ENCODE measurements at regions not wholly inside any gene's neighbourhood (a gene's known extent, or its start where the extent isn't known, plus 50 kb on each side); places are given as distances from the start of the nearest gene placed in this dataset.
"Not testable (repeated sequence)": the region's sequence is repeated elsewhere in the genome, so short reads cannot be mapped to it uniquely, and the experiment has no call there.

GRCh38 chr4:95949136-95949765, 109.4 kb downstream of the PDHA2 start:
- intact Hi-C loops (cut with micrococcal nuclease; ENCODE audit: unreplicated experiment) = no loop called here
- no peak for TF ChIP-seq CTCF (conservative IDR thresholded peaks at IDR 0.05; ENCODE audit: low read depth, low read length)
- TF ChIP-seq EZH2 (IDR thresholded peaks at IDR 0.05; ENCODE audit: borderline replicate concordance, low read depth, low read length, poor library complexity, severe bottlenecking) = no peak
- ChIA-PET POLR2A (ENCODE audit: low non-redundant PET) (no interaction called here), CTCF (no interaction called here)
- H3K27ac ChIP-seq (ENCODE audit: low read depth, low read length, poor library complexity, severe bottlenecking) = no peak overlapping the region
- DNase-seq (ENCODE audit: low spot score) = peak; percentile 17
- H3K36me3 ChIP-seq (ENCODE audit: insufficient read depth, low read length, poor library complexity, severe bottlenecking) = no peaks in the 10 kb centered on the region
- no peaks in the 10 kb centered on the region for H3K27me3 ChIP-seq (replicated peaks; ENCODE audit: insufficient read depth, low read depth, low read length, poor library complexity)
- no peaks in the 10 kb centered on the region for H3K9me3 ChIP-seq (ENCODE audit: low read depth, low read length, poor library complexity, severe bottlenecking)
- BruUV-seq (replicated peaks) = no TSS peak
- H3K4me3 ChIP-seq (ENCODE audit: low read depth, low read length, poor library complexity, severe bottlenecking) = no peak overlapping the region
- no peaks in the 10 kb centered on the region for H3K4me1 ChIP-seq (ENCODE audit: insufficient read depth, low read length, poor library complexity, severe bottlenecking)

GRCh38 chr4:95949808-95950207, 109.9 kb downstream of the PDHA2 start:
- Histone ChIP-seq H3K36me3 (ENCODE audit: insufficient read depth, low read length, poor library complexity, severe bottlenecking) (no peaks in the 10 kb centered on the region), H3K4me3 (ENCODE audit: low read depth, low read length, poor library complexity, severe bottlenecking) (no peak overlapping the region), H3K4me1 (ENCODE audit: insufficient read depth, low read length, poor library complexity, severe bottlenecking) (no peaks in the 10 kb centered on the region), H3K9me3 (ENCODE audit: low read depth, low read length, poor library complexity, severe bottlenecking) (no peaks in the 10 kb centered on the region), H3K27me3 (replicated peaks; ENCODE audit: insufficient read depth, low read depth, low read length, poor library complexity) (no peaks in the 10 kb centered on the region), H3K27ac (ENCODE audit: low read depth, low read length, poor library complexity, severe bottlenecking) (no peak overlapping the region)
- CTCF ChIA-PET = no interaction called here
- BruUV-seq (replicated peaks) = no TSS peak
- no peak for TF ChIP-seq CTCF (conservative IDR thresholded peaks at IDR 0.05; ENCODE audit: low read depth, low read length)
- no peak for TF ChIP-seq EZH2 (IDR thresholded peaks at IDR 0.05; ENCODE audit: borderline replicate concordance, low read depth, low read length, poor library complexity, severe bottlenecking)
- DNase-seq (ENCODE audit: low spot score) = no peak
- POLR2A ChIA-PET (ENCODE audit: low non-redundant PET) = no interaction called here
- intact Hi-C loops (cut with micrococcal nuclease; ENCODE audit: unreplicated experiment) = no loop called here

- intact Hi-C loops (cut with micrococcal nuclease; ENCODE audit: unreplicated experiment); H3K27me3 ChIP-seq (replicated peaks; ENCODE audit: insufficient read depth, low read depth, low read length, poor library complexity); DNase-seq (ENCODE audit: low spot score); H3K27ac ChIP-seq (ENCODE audit: low read depth, low read length, poor library complexity, severe bottlenecking); POLR2A ChIA-PET (ENCODE audit: low non-redundant PET); H3K4me3 ChIP-seq (ENCODE audit: low read depth, low read length, poor library complexity, severe bottlenecking); H3K36me3 ChIP-seq (ENCODE audit: insufficient read depth, low read length, poor library complexity, severe bottlenecking); CTCF ChIA-PET; BruUV-seq (replicated peaks); H3K4me1 ChIP-seq (ENCODE audit: insufficient read depth, low read length, poor library complexity, severe bottlenecking); H3K9me3 ChIP-seq (ENCODE audit: low read depth, low read length, poor library complexity, severe bottlenecking): not testable (repeated sequence)
These were observed 112.6 kb downstream of the PDHA2 start for GRCh38 chr4:95952538-95952937.

GRCh38 chr4:95956094-95956493, 116.2 kb downstream of the PDHA2 start:
- H3K4me1 ChIP-seq (ENCODE audit: insufficient read depth, low read length, poor library complexity, severe bottlenecking) = no peaks in the 10 kb centered on the region
- BruUV-seq (replicated peaks) = no TSS peak
- no peaks in the 10 kb centered on the region for H3K36me3 ChIP-seq (ENCODE audit: insufficient read depth, low read length, poor library complexity, severe bottlenecking)
- TF ChIP-seq CTCF (conservative IDR thresholded peaks at IDR 0.05; ENCODE audit: low read depth, low read length) = no peak
- no peak for TF ChIP-seq EZH2 (IDR thresholded peaks at IDR 0.05; ENCODE audit: borderline replicate concordance, low read depth, low read length, poor library complexity, severe bottlenecking)
- H3K9me3 ChIP-seq (ENCODE audit: low read depth, low read length, poor library complexity, severe bottlenecking) = no peaks in the 10 kb centered on the region
- no peaks in the 10 kb centered on the region for H3K27me3 ChIP-seq (replicated peaks; ENCODE audit: insufficient read depth, low read depth, low read length, poor library complexity)
- ChIA-PET CTCF (no interaction called here), POLR2A (ENCODE audit: low non-redundant PET) (no interaction called here)
- H3K4me3 ChIP-seq (ENCODE audit: low read depth, low read length, poor library complexity, severe bottlenecking) = no peak overlapping the region
- no peak for DNase-seq (ENCODE audit: low spot score)
- intact Hi-C loops (cut with micrococcal nuclease; ENCODE audit: unreplicated experiment) = no loop called here
- no peak overlapping the region for H3K27ac ChIP-seq (ENCODE audit: low read depth, low read length, poor library complexity, severe bottlenecking)

Measured in A673 (cell line).